ENCODE measurements at regions not wholly inside any gene's neighbourhood (a gene's known extent, or its start where the extent isn't known, plus 50 kb on each side); places are given as distances from the start of the nearest gene placed in this dataset.
A peak's percentile ranks its signal among the peaks of the same experiment; 100 is the strongest.
"Not testable (repeated sequence)": the region's sequence is repeated elsewhere in the genome, so short reads cannot be mapped to it uniquely, and the experiment has no call there.

GRCh38 chr7:67357653-67358052 lies 361.0 kb downstream of the TYW1 start:
- DNase-seq; ATAC-seq (ENCODE audit: poor library complexity); intact Hi-C loops (cut with DNase I): not testable (repeated sequence)

- DNase-seq; intact Hi-C loops (cut with DNase I); ATAC-seq (ENCODE audit: poor library complexity): not testable (repeated sequence)
These were observed 361.7 kb downstream of the TYW1 start for GRCh38 chr7:67358316-67358715.

- DNase-seq; intact Hi-C loops (cut with DNase I); ATAC-seq (ENCODE audit: poor library complexity): not testable (repeated sequence)
These were observed 362.1 kb downstream of the TYW1 start for GRCh38 chr7:67358738-67359137.

DNA sequence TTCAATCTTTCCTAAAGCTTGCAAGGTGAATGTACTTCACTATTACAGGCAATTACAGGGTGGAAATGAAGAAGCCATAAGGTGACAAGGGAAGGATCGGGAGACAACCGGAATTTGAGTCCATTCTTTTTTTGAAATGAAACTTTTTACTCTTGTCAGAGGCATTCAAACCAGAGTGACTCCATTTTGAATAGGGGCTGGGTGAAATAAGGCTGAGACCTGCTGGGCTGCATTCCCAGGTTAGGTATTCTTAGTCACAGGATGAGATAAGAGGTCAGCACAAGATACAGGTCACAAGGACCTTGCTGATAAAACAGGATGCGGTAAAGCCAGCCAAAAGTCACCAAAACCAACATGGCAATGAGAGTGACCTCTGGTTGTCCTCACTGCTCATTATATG lies 363.3 kb downstream of the TYW1 start:
- intact Hi-C loops (cut with DNase I) = no loop called here
- ATAC-seq (ENCODE audit: poor library complexity) (peak; percentile 60), DNase-seq (no peak)

GRCh38 chr7:67361150-67361549 lies 364.5 kb downstream of the TYW1 start:
- ATAC-seq (ENCODE audit: poor library complexity) (no peak), DNase-seq (no peak)
- intact Hi-C loops (cut with DNase I) = no loop called here

DNA sequence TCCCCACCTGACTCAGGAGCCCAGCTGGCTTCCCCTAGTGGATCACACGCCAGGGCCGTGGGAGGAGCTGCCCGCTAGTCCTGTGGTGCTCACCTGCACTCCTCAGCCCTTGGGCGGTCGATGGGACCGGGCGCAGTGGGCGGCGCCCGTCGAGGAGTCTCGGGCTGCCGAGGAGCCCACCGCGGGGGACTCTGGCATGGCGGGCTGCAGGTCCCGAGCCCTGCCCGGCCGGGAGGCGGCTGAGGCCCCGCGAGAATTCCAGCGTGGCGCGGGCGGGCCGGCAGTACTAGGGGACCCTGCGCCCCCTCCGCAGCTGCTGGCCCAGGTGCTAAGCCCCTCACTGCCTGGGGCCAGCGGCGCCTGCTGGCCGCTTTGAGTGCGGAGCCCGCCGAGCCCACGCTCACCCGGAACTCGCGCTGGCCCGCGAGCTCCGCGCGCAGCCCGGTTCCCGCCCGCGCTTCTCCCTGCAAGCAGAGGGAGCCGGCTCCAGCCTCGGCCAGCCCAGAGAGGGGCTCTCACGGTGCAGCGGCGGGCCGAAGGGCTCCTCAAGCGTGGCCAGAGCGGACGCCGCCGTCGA lies 367.9 kb downstream of the TYW1 start:
- intact Hi-C loops (cut with DNase I) = no loop called here
- ATAC-seq (ENCODE audit: poor library complexity) (peak; percentile 11), DNase-seq (no peak)

DNA sequence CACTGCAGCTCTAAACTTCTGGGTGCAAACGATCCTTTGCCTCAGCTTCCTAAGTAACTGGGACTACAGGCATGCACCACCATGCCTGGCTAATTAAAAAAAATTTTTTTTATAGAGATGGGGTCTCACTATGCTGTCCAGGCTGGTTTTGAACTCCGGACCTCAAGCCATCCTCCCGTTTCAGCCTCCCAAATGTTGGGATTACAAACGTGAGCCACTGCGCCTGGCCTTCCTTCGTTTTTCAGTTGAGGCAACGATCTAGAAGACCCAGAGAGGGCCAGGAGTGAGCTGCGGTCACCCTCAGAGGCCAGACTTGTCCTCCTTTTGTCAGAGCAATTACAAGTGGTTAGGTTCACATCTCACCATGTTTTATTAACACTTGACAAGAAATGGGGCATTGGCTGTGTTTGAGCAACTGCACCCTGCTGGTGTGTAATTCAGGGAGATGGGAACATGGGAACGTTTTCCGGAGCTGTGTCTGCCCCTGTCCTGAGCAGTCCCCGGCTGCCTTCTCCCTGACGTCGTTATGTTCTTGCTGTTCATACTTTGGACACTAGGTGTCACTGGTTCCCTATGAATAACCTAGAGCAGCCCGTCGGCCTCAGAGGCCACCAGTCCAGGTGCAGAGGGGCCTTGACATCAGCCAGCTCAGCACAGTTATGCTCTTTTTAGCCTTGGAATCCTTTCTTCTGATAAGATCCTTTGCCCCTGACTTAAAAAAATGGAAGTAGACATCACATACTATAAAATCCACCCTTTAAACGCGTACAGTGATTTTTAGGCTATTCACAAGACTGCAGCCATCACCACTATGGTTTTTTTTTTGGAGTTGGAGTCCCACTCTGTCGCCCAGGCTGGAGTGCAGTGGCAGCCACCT lies 375.0 kb downstream of the TYW1 start:
- peak; percentile 93 for ATAC-seq (ENCODE audit: poor library complexity)
- peak; percentile 57 for DNase-seq
- intact Hi-C loops (cut with DNase I) = no loop called here

DNA sequence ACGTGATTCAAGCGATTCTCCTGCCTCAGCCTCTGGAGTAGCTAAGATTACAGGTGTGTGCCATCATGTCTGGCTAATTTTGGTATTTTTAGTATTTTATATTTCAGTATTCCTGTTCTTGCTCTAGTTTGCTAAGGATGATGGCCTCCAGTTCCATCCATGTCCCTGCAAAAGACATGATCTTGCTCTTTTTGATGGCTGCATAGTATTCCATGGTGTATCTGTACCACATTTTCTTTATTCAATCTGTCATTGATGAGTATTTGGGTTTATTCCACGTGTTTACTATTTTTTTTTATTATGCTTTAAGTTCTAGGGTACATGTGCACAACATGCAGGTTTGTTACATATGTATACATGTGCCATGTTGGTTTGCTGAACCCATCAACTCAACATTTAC lies 376.8 kb downstream of the TYW1 start:
- ATAC-seq (ENCODE audit: poor library complexity); intact Hi-C loops (cut with DNase I); DNase-seq: not testable (repeated sequence)

GRCh38 chr7:67375427-67375826 lies 378.8 kb downstream of the TYW1 start:
- no peak for ATAC-seq (ENCODE audit: poor library complexity)
- no peak for DNase-seq
- intact Hi-C loops (cut with DNase I) = no loop called here

DNA sequence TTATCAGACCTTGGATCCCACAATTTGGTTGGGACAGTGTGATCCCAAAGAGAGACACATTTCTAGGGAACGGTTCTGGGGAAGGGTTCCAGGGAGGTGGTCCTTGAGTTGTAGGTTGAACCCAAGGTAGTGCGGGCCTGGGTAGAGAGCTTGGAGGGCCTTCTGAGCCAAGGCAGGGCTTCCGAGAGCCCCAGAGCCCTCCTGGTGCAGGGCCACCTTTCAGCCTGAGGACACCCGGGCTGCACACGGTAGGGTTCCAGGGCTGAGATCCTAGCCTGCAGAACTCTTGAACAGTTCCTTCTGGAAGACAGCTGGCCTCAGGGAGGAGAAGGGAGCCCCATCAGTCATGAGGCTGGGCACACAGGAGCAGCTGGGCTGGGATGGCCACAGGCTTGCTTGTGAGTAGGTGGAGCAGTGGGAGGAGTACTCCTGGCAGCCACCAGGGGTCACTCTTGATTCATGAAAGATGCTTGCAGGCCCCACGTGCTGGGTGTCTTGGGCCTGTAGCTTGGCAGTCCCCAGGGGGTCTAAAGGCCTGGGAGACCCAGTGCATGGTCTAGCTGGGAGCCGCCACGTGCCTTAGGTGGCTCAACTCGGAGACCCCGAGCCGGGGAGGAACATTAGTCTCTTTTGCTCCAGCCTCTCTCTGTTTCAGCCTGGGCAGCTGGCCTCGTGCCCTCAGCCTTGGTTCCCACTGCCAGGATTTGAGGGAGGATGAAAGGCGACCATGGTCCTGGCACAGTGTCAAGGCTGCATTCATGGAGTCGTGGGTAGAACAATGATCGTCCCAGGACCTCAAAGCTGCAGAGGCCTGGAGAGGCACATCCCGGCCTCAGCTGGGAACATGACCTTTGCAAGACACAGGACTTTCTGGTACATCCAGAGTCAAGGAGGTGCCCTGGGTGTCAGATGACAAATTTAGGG lies 381.6 kb downstream of the TYW1 start:
- DNase-seq (peak; percentile 69), ATAC-seq (ENCODE audit: poor library complexity) (peak; percentile 79)
- intact Hi-C loops (cut with DNase I) = no loop called here

- intact Hi-C loops (cut with DNase I) = no loop called here
- ATAC-seq (ENCODE audit: poor library complexity) (no peak), DNase-seq (no peak)
These were observed 383.7 kb downstream of the TYW1 start for GRCh38 chr7:67380326-67380725.

DNA sequence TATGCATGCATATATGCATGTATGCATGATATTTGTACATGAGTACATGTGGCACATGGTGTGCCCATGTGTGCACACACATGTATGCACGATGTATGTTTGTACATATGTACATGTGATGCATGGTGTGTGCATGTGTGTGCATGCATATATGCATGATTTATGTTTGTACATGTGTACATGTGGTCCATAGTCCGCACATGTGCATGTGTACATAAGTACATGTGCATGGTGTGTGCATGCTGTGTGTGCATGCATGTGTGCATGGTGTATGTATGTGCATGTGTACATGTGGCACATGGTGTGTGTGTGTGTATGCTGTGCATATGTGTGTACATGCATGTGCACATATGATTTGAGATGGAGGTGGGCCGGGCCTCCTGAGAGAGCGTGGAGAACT lies 384.2 kb downstream of the TYW1 start:
- intact Hi-C loops (cut with DNase I) = no loop called here
- ATAC-seq (ENCODE audit: poor library complexity) (no peak), DNase-seq (no peak)

GRCh38 chr7:67387851-67388250 lies 391.2 kb downstream of the TYW1 start:
- DNase-seq = no peak
- no peak for ATAC-seq (ENCODE audit: poor library complexity)
- intact Hi-C loops (cut with DNase I) = no loop called here

GRCh38 chr7:67391168-67391567 lies 394.5 kb downstream of the TYW1 start:
- intact Hi-C loops (cut with DNase I) = no loop called here
- DNase-seq (no peak), ATAC-seq (ENCODE audit: poor library complexity) (no peak)

- intact Hi-C loops (cut with DNase I) = no loop called here
- ATAC-seq (ENCODE audit: poor library complexity) (no peak), DNase-seq (no peak)
These were observed 396.2 kb downstream of the TYW1 start for GRCh38 chr7:67392596-67393438.

DNA sequence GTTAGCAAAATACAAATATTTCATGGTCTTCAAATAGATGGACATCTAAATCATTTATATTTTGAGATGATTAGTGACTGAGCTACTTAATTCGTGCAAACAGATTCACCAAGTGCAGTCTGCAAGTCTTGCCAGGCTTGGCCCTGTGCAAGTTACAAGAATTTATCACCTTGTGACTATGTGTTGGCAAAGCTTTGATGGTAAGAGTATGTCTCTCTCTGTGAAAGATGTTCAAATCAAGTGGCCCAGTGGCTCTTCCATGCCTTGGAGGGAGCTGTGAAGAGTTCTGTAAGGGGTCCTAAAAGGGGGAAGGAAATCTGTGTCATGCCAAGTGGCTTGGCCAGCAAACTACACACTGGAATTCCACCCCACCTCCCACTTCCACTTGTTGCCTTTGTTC lies 397.3 kb downstream of the TYW1 start:
- intact Hi-C loops (cut with DNase I) = no loop called here
- no peak for DNase-seq
- ATAC-seq (ENCODE audit: poor library complexity) = no peak

- ATAC-seq (ENCODE audit: poor library complexity) (no peak), DNase-seq (no peak)
- intact Hi-C loops (cut with DNase I) = no loop called here
These were observed 402.3 kb downstream of the TYW1 start for GRCh38 chr7:67398916-67399315.

DNA sequence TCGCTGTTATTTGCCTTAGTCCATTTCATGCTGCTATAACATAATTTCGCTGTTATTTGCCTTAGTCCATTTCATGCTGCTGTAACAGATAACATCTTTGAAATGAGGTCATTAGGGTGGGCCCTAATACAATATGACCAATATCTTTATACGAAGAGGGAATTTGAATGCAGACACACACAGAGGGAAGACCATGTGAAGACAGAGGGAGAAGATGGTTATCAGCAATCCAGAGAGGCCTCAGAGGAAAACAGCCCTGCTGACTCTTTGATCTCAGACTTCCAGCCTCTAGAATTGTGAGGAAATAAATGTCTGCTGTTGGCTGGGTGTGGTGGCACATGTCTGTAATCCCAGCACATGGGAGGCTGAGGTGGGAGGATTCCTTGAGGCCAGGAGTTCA lies 404.9 kb downstream of the TYW1 start:
- no peak for ATAC-seq (ENCODE audit: poor library complexity)
- intact Hi-C loops (cut with DNase I) = no loop called here
- DNase-seq = no peak

Data from Right ventricle myocardium superior (tissue), 1 donor.